ENCODE measurements at regions not wholly inside any gene's neighbourhood (a gene's known extent, or its start where the extent isn't known, plus 50 kb on each side); places are given as distances from the start of the nearest gene placed in this dataset.
"Not testable (repeated sequence)": the region's sequence is repeated elsewhere in the genome, so short reads cannot be mapped to it uniquely, and the experiment has no call there.

GRCh38 chr6:118704915-118705314, 53.5 kb upstream of the CEP85L start:
- H3K4me3 ChIP-seq (ENCODE audit: low read length), result peak overlapping the region; percentile 52
- no peaks in the 10 kb centered on the region for H3K27me3 ChIP-seq (ENCODE audit: control insufficient read depth, insufficient read depth, low read length)
- H3K9ac ChIP-seq (ENCODE audit: low read depth, low read length), result peak overlapping the region; percentile 18
- peak overlapping the region; percentile 74 for H3K4me2 ChIP-seq (ENCODE audit: low read length)
- H3K4me1 ChIP-seq (ENCODE audit: control insufficient read depth, insufficient read depth, low read length), result peaks cover 37% of the 10 kb centered on the region
- no peaks in the 10 kb centered on the region for H3K9me3 ChIP-seq (replicated peaks; ENCODE audit: low read length)
- no peaks in the 10 kb centered on the region for H3K36me3 ChIP-seq (ENCODE audit: insufficient read depth, low read length)

GRCh38 chr6:118701260-118701659, 49.9 kb upstream of the CEP85L start:
- H3K27me3 ChIP-seq (ENCODE audit: control insufficient read depth, insufficient read depth, low read length); H3K36me3 ChIP-seq (ENCODE audit: insufficient read depth, low read length); H3K4me3 ChIP-seq (ENCODE audit: low read length); H3K9ac ChIP-seq (ENCODE audit: low read depth, low read length); H3K4me2 ChIP-seq (ENCODE audit: low read length); H3K9me3 ChIP-seq (replicated peaks; ENCODE audit: low read length): not testable (repeated sequence)
- peaks cover 17% of the 10 kb centered on the region for H3K4me1 ChIP-seq (ENCODE audit: control insufficient read depth, insufficient read depth, low read length)

Data from skeletal muscle satellite cell (primary cell).